SKM-1 (cell line): ENCODE measurements at regions not wholly inside any gene's neighbourhood (a gene's known extent, or its start where the extent isn't known, plus 50 kb on each side); places are given as distances from the start of the nearest gene placed in this dataset.

ENCODE experiments used
- DNase-seq: peaks from one replicate; lab custom pipeline; 2025; ENCODE audit not compliant: unreplicated experiment; lab: John Stamatoyannopoulos, UW

DNA sequence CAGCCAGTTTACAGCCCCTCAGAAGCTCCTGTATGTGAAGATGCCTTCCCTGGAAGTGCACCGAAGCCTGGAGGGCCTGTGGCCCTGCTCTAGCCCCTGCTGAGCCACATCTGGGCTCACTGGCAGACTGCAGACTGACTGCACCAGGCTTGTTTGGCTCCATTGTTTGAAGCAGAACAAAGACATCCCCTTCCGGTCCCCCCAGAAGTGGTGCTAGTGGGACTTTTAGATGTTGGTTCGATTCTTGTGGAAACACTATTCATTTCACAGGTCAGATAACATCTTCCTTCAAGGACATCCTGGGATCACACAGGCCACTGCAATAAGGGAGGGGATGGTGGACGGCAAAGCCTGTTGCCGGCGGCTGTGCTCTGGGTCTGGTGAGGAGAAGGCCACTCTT lies 57.8 kb upstream of the CBLN2 start:
- no peak for DNase-seq

DNA sequence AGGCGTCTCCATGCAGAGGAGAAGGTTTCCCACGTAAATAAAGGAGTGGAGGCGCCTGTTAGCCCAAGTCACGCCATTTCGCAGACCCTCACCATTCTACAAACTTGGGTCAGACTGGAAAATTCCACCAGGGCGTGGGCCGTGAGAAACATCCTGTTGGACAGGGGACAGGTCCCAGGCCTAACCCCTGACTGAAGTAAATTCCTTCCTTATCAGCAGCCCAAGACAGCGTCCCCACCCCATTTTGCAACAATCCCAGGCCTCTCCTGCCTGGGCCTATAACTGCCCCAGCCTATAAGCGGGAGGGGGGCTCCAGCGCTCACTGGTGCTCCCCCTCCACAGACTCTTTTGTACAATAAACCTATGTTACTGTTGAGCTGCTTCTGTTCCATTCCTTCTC lies 57.3 kb upstream of the CBLN2 start:
- no peak for DNase-seq
